ENCODE measurements at regions not wholly inside any gene's neighbourhood (a gene's known extent, or its start where the extent isn't known, plus 50 kb on each side); places are given as distances from the start of the nearest gene placed in this dataset.

DNA sequence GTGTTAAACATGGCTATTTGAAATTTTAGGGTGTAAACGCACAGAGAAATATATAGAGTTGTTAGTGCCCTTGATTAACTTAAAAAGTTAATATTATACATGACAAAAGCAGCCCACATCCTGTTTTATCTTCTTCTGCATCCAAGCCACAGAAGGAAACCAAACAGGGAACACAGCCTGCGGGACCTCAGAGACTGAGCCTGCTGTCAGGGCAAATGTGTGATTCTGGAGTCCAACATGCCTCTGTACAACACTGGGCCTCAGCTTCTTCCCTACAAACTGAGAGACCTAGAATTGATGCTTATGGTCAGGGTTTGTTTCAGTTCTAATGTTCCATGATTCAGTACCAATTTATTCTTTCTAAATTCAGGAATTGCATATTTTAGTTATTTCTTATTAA, 404.7 kb downstream of the FBXO15 start:
- TF ChIP-seq CTCF (IDR thresholded peaks at IDR 0.05; ENCODE audit: low read depth, low read length), result no peak
- no peak for TF ChIP-seq EZH2phosphoT487 (IDR thresholded peaks at IDR 0.05; ENCODE audit: low read depth)

Measured in OCI-LY3 (cell line).